ENCODE measurements at regions not wholly inside any gene's neighbourhood (a gene's known extent, or its start where the extent isn't known, plus 50 kb on each side); places are given as distances from the start of the nearest gene placed in this dataset.

DNA sequence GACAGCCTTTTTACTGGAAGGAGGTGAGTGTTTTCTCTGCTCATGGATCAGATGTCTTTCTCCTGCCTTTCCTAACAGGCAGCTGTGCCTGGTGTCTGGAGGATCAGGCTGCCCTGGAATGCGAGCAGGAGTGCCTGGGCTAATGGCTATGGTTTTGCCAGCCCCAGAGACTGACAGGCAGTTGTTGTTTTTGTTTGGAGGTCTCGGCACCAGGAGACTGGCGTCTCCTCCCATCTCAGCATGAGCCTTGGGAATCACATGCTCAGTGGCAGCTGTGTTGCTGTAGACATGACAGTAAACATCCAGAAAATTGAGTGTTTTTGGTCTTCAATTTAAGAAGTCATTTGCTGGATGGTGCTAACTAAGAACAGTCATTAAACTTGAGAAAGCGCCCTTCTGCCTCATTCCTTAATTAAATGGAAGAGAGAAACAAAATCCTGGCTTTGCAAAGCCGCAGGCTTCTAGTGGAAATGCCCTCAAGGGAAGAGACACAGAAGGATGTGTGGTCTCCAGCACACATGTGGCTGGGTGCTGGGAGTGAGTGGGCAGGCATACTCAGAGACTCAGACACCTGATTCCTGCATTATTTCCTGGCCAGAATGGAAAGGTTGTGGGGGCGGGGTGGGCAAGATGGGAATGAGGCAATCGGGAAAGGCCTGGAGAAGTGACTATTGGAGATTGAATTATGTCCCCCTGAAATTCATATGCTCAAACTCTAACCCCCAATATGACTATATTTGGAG is 97.0 kb upstream of the NMNAT3 start:
- DNase-seq, result no peak

GRCh38 chr3:139772539-139773500 is 95.0 kb upstream of the NMNAT3 start:
- no peak for DNase-seq

DNA sequence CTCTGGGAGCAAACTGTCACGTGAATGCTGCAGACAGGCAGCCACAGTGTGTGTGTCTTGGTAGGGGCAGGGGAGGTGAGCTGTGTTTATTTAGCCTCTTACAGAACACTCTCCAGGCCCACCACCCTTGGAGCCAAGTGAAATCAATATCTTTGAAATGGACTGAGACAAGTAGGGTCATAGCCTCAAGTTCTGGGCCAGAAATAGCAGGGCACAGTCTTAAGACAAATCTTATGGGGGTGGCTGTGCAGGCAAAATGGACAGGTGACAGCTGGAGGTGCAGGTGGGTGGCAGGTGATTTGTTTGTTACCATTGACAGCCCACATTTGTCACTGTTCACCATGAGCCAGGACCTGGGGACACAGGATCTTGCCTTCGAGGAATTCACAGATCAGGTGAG is 93.6 kb upstream of the NMNAT3 start:
- no peak for DNase-seq

GRCh38 chr3:139770577-139770976 is 92.8 kb upstream of the NMNAT3 start:
- no peak for DNase-seq

GRCh38 chr3:139769796-139770195 is 92.0 kb upstream of the NMNAT3 start:
- no peak for DNase-seq

GRCh38 chr3:139764936-139765335 is 87.2 kb upstream of the NMNAT3 start:
- no peak for DNase-seq

DNA sequence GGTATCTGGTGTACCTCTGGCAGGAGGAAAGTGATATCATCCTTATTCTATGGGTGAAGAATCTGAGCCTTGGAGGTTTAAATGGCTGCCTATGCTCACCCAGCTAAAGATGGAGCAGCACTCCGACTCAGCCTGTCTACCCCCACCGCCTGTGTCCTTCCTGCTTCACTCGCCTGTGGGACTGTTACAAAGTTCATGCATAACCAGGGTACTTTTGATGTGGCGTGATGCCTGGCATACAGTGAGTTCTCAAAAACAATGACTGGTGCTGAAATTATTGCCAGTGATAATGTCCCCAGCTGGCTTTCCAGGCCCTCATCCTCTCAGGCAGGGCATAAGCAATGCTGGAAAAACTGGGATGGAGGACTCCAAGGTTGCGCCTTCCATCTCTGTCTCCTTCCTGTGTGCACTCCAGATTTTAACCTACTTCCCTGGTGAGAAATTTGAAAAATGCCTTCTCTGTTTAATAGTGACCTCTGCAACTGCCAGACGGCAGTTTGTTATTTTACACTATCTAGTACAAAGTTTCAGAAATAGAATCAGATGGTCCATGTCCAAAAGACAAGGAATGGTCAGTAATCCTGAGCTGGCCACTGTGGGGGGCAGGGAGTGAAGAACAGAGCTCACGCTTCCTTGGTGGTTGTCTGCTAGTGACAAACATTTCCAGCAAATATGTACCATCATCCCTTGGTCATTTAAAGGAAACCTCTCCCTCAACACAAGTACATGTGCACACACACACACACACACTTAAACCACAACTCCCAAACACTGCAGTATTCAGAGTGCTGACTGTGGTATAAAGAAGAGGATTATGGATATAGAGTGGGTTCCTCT is 86.5 kb upstream of the NMNAT3 start:
- DNase-seq, result no peak

- DNase-seq, result no peak
Measured at GRCh38 chr3:139762302-139762701, 84.5 kb upstream of the NMNAT3 start.

- DNase-seq, result no peak
Measured at GRCh38 chr3:139759470-139759869, 81.7 kb upstream of the NMNAT3 start.

DNA sequence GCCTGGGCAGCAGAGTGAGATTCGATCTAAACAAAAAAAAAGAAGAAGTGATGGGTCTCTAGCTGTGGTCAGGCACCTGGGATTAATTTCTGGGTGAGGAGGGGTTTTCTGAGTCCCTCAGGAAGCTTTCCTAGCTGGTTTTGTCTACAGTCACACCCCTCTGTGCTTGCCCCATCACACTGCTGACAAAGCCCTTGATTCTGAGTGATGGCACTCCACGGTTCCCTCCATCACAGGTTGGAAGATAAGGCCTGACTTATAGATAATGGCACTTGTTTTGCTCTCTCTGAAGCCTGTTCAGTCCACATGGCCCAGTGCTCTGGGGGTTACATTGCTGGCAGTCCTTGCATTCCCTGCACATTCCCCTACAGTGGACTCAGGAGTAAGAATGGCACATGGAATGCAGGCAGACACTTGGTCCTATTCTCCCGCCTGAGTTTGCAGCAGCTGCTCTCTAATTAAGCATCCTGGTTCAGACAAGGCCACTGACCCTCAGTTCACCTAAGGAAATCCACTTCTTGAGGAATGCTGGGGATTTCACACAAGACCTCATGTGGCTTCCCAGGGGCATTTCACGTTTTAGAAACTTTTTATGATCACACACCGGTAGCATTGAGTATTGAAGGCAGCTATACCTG is 81.0 kb upstream of the NMNAT3 start:
- DNase-seq, result no peak

DNA sequence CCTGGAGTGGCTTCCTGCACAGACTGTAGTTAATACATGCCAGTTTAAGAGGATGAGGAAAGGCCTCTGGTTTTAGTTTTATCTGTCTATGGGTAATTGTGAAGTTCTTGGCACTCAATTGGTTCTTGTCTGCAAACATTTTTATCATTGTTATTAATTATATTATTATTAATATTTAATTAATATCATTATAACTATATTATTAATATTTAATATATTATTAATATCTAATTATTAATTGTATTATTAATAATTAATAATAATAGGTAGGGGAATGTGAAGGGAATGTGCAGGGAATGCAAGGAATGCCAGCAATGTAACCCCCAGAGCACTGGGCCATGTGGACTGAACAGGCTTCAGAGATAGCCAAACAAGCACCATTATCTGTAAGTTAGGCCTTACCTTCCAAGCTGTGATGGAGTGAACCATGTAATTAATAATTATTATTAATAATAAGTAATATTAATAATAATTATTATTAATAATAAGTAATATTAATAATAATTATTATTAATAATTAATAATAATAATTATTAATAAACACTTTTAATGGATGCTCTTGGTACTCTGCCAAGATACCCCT is 79.8 kb upstream of the NMNAT3 start:
- DNase-seq, result no peak

DNA sequence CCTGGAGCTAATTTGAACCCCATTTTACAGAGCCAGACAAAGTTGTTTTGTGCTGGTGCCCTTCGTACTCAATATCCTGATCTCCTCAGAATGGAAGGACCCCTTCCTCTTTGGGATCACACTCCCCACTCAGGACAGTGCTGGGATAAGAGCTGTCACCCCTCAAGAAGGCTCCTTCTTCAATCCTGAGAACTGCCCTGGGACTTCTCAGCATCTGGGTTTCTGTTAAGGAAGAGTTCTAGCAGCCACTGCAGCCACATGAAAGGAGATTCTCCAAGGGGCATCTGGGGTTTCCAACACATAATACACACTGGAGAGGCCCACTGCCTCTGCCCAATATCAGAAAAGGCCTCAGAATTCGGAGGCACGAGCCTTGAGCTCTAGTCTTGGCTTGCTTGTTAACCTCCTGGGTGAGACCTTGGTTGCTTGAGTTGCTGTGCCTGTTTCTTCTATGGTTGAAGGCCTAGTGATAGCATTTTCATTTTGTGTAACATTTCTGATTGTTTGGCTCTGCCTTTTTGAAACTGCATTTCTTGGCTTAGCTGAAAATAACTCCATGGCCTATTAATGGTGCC is 78.8 kb upstream of the NMNAT3 start:
- no peak for DNase-seq

DNA sequence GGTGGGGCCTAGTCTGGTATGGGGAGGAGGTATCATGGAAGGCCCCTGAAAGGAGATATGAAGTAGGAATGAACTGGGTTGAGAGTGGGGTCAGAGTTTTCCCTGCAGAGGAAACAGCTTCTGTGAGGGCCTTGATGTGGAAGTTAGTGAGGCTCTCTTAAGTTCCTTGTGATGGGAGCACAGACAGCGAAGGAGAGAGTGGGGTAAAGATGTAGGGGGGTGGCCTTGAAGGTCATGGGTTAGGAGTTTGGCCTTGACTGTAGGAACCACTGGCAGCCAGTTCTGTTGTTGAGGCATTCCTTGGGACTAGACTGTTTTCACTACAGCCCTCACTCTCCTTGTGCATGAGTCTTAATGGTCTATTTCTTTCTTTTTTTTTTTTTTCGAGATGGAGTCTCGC is 77.8 kb upstream of the NMNAT3 start:
- no peak for DNase-seq

DNA sequence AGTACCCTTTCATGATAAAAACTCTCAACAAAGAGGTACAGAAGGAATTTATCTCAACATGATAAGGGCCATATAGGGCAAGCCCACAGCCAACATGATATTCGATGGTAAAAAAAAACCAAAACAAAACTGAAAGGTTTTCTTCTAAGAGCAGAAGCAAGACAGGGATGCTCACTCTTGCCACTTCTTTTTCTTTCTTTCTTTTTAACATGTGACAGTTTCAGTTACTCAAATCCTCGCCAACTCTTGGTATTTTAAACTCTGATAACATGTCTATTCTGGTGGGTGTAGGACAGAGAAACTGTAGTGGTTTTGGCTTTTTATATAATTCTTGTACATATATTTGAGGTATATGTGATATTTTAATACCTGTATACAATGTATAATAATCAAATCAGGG is 74.0 kb upstream of the NMNAT3 start:
- no peak for DNase-seq

DNA sequence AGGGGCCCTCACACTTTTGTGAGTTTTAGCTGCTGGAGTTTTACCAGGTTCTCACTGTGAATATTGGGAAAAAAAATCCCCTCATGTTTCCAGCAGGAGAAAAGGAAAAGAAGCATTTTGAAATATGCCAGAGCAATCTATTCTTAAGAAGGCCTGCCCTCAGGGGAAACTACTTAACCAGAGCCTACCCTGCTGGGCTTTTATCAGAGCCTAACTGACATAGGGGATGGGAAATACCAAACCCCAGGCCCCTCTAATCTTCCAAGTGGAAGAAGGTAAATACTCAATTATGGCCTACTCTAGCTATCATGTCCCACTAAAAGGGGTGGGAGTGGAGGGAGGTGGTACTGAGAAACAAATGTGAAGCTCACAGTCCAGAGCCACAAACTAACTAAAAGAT is 68.7 kb upstream of the NMNAT3 start:
- DNase-seq, result no peak

GRCh38 chr3:139745831-139746230 is 68.1 kb upstream of the NMNAT3 start:
- DNase-seq, result no peak

DNA sequence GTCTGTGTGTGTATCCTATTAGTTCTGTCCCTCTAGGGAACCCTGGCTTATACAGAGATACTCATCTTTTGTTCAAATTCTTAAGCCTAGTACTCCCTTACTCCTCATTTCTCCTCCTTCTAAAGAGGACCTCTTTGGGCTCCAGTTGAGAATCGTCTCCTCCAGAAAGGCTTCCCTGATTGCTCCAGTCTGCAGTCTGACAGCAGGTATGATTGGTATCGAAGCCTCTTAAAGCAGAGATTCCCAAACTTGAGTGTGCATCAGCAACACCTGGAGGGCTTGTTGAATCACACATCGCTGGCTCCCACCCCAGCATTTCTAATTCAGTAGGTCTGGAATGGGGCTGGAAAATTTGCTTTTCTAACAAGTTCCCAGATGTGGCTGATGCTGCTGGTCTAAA is 60.9 kb upstream of the NMNAT3 start:
- no peak for DNase-seq

- no peak for DNase-seq
Measured at GRCh38 chr3:139737682-139738361, 60.0 kb upstream of the NMNAT3 start.

DNA sequence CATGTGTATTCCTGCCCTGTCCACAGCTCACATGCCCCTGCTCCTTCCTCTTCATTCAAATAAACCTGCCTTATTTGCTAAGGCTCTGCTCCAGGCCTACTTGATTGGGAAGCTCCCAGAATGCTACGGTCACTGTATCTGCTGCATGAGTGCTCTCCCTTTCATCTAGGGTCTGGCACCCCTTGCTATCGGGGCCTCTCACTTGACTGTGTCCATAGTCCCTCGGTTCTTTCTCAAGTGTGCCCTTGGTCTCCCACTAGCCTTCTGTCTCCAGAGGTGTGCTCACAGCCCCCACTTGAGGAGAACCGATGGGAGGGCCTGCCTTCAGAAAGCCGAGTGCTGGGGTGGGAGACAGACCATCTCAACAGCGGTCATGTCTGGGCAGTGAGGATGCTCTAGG is 57.4 kb upstream of the NMNAT3 start:
- no peak for DNase-seq

- no peak for DNase-seq
Measured at GRCh38 chr3:139732729-139733128, 55.0 kb upstream of the NMNAT3 start.

GRCh38 chr3:139729300-139729699 is 51.5 kb upstream of the NMNAT3 start:
- DNase-seq, result no peak

Measured in NCI-H1105 (cell line).